PC-9 (cell line): ENCODE measurements at regions not wholly inside any gene's neighbourhood (a gene's known extent, or its start where the extent isn't known, plus 50 kb on each side); places are given as distances from the start of the nearest gene placed in this dataset.

Experiments
- EZH2 ChIP-seq: fragments of 200-600 bp; sonication (generic); IDR thresholded peaks from 2 replicates; pipeline ENCODE4 v1.8.0; 2017; ENCODE audit warnings: antibody characterized with exemption, low read depth
- TF ChIP-seq, protein P1 (sequence below): fragments of 200-600 bp; sonication (generic); conservative IDR thresholded peaks from 2 replicates; pipeline ENCODE4 v1.6.1; 2017; ENCODE audit warnings: mixed run types, antibody characterized with exemption, mild to moderate bottlenecking, moderate library complexity

GRCh38 chr2:235143789-235144188 lies 192.0 kb downstream of the SH3BP4 start:
- TF ChIP-seq, protein P1, sequence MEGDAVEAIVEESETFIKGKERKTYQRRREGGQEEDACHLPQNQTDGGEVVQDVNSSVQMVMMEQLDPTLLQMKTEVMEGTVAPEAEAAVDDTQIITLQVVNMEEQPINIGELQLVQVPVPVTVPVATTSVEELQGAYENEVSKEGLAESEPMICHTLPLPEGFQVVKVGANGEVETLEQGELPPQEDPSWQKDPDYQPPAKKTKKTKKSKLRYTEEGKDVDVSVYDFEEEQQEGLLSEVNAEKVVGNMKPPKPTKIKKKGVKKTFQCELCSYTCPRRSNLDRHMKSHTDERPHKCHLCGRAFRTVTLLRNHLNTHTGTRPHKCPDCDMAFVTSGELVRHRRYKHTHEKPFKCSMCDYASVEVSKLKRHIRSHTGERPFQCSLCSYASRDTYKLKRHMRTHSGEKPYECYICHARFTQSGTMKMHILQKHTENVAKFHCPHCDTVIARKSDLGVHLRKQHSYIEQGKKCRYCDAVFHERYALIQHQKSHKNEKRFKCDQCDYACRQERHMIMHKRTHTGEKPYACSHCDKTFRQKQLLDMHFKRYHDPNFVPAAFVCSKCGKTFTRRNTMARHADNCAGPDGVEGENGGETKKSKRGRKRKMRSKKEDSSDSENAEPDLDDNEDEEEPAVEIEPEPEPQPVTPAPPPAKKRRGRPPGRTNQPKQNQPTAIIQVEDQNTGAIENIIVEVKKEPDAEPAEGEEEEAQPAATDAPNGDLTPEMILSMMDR = no peak
- TF ChIP-seq EZH2 = no peak
